B cell (primary cell): ENCODE measurements at regions not wholly inside any gene's neighbourhood (a gene's known extent, or its start where the extent isn't known, plus 50 kb on each side); places are given as distances from the start of the nearest gene placed in this dataset.

Source experiments
- ATAC-seq: fragments of 200-7000 bp; cut with Tn5 transposase; one replicate; pipeline ENCODE4 v1.10.0; 2021; ENCODE audit warnings: low read depth, mild to moderate bottlenecking, moderate number of reproducible peaks, moderate library complexity
- CTCF ChIA-PET: fragments of 350-600 bp; sonication (Branson Sonifier 250); formaldehyde crosslinking; loops from one replicate; lab custom pipeline; 2021; ENCODE audit warnings: antibody characterized with exemption, inconsistent platforms; lab: Charles Lee
- POLR2A ChIA-PET: fragments of 350-600 bp; sonication (Branson Sonifier 250); formaldehyde crosslinking; loops from one replicate; lab custom pipeline; 2021; ENCODE audit warnings: antibody characterized with exemption; lab: Charles Lee
- DNase-seq: peaks from one replicate; pipeline ENCODE4 v3.0.0; 2013
- H2AFZ ChIP-seq: 2 replicates; pipeline ENCODE4 v1.6.1; 2012; ENCODE audit warnings: mild to moderate bottlenecking, low read depth, low read length; ENCODE audit not compliant: insufficient read depth, poor library complexity, severe bottlenecking
- H3K27ac ChIP-seq, 2 donors: 1 replicate in 1 of 2; 2 replicates in 1 of 2; pipeline ENCODE4 v1.5.1; 2012 to 2013; ENCODE audit warnings: low read length in 2 of 2, mild to moderate bottlenecking in 2 of 2, moderate library complexity in 1 of 2
- H3K27me3 ChIP-seq, 4 experiments: fragments of 200-600 bp in 1 of 4; sonication (generic) in 1 of 4; replicated peaks in 1 of 4; 1 replicate in 2 of 4; 2 replicates in 2 of 4; pipeline versions ENCODE4 v1.6.1 to v1.7.0; 2013 to 2016; ENCODE audit warnings: low read length in 3 of 4, mild to moderate bottlenecking in 2 of 4, mixed read lengths in 1 of 4, moderate library complexity in 1 of 4; ENCODE audit not compliant: insufficient read depth in 4 of 4, control insufficient read depth in 3 of 4; ENCODE audit errors: control extremely low read depth in 1 of 4
- H3K36me3 ChIP-seq, 2 experiments: replicated peaks in 1 of 2; 1 replicate in 1 of 2; 2 replicates in 1 of 2; pipeline versions ENCODE4 v1.6.1 to v1.7.1; 2013; ENCODE audit warnings: low read length in 1 of 2; ENCODE audit not compliant: insufficient read depth in 2 of 2, control insufficient read depth in 1 of 2; ENCODE audit errors: control extremely low read depth in 1 of 2, extremely low read depth in 1 of 2
- H3K4me1 ChIP-seq, 2 donors: fragments of 200-600 bp in 1 of 2; sonication (generic) in 1 of 2; 1 replicate in 1 of 2; 2 replicates in 1 of 2; pipeline versions ENCODE4 v1.5.1 to v1.6.1; 2013 to 2017; ENCODE audit warnings: low read length in 2 of 2; ENCODE audit not compliant: control insufficient read depth in 2 of 2, insufficient read depth in 2 of 2
- H3K4me2 ChIP-seq: replicated peaks from 2 replicates; pipeline ENCODE3; 2012; ENCODE audit warnings: mild to moderate bottlenecking, low read depth, low read length; ENCODE audit not compliant: poor library complexity, severe bottlenecking
- H3K4me3 ChIP-seq, 5 experiments: fragments of 200-600 bp in 1 of 5; sonication (generic) in 1 of 5; 1 replicate in 3 of 5; 2 replicates in 2 of 5; pipeline versions ENCODE4 v1.5.1 to v1.7.0; 2011 to 2016; ENCODE audit warnings: low read length in 4 of 5, mild to moderate bottlenecking in 4 of 5, low read depth in 2 of 5, control low read depth in 1 of 5, moderate library complexity in 1 of 5; ENCODE audit not compliant: insufficient read depth in 1 of 5; ENCODE audit errors: control extremely low read depth in 1 of 5, extremely low read depth in 1 of 5
- H3K79me2 ChIP-seq: fragments of 200-600 bp; sonication (generic); one replicate; pipeline ENCODE4 v1.6.0; 2016; ENCODE audit warnings: low read length; ENCODE audit not compliant: control insufficient read depth, insufficient read depth
- H3K9ac ChIP-seq: fragments of 200-600 bp; sonication (generic); 2 replicates; pipeline ENCODE4 v1.6.1; 2017; ENCODE audit warnings: mild to moderate bottlenecking, low read length, moderate library complexity
- H3K9me3 ChIP-seq, 3 donors: one replicate each; pipeline versions ENCODE4 v1.6.1 to v1.7.1; 2013; ENCODE audit warnings: low read length in 2 of 3; ENCODE audit not compliant: control insufficient read depth in 2 of 3, insufficient read depth in 1 of 3; ENCODE audit errors: control extremely low read depth in 1 of 3
- H4K20me1 ChIP-seq: 2 replicates; pipeline ENCODE4 v1.6.0; 2012; ENCODE audit warnings: mild to moderate bottlenecking, low read length; ENCODE audit not compliant: insufficient read depth, control insufficient read depth, poor library complexity, severe bottlenecking
- H3K27ac Mint-ChIP-seq: one replicate; pipeline ENCODE4 v1.8.0; 2021; ENCODE audit warnings: mixed read lengths
- H3K27me3 Mint-ChIP-seq: one replicate; pipeline ENCODE4 v1.8.0; 2021; ENCODE audit warnings: mixed read lengths
- H3K4me1 Mint-ChIP-seq: one replicate; pipeline ENCODE4 v1.8.0; 2021; ENCODE audit warnings: mixed read lengths
- H3K4me3 Mint-ChIP-seq: one replicate; pipeline ENCODE4 v1.8.0; 2021; ENCODE audit warnings: mixed read lengths
- H3K9me3 Mint-ChIP-seq: one replicate; pipeline ENCODE4 v1.8.0; 2022; ENCODE audit warnings: mixed read lengths; ENCODE audit not compliant: insufficient read depth
- CTCF ChIP-seq: fragments of 200-600 bp; IDR thresholded peaks from one replicate; pipeline ENCODE4 v1.8.0; 2022; ENCODE audit warnings: antibody characterized with exemption, mild to moderate bottlenecking
- EZH2 ChIP-seq: IDR thresholded peaks from 2 replicates; pipeline ENCODE4 v1.6.1; 2012; ENCODE audit warnings: borderline replicate concordance, low read depth, mild to moderate bottlenecking, moderate library complexity, low read length; ENCODE audit not compliant: insufficient read depth, poor library complexity, severe bottlenecking
- WGBS: methylation state at CpG from one replicate; pipeline ENCODE4 v1.1.5; 2013; ENCODE audit warnings: missing lambda C conversion rate; ENCODE audit not compliant: insufficient coverage; 5-methylcytosine and 5-hydroxymethylcytosine counted together
- intact Hi-C: fragments of 100-400 bp; cut with micrococcal nuclease; formaldehyde crosslinking; loops from one replicate; pipeline ENCODE4 v1.10.0; 2022

GRCh38 chr18:2032036-2032435, 539.3 kb downstream of the METTL4 start:
- Mint-ChIP-seq H3K4me3 (no peak overlapping the region), H3K27ac (no peak overlapping the region), H3K9me3 (no peaks in the 10 kb centered on the region), H3K27me3 (no peaks in the 10 kb centered on the region), H3K4me1 (no peaks in the 10 kb centered on the region)
- H3K4me1 ChIP-seq = no peaks in the 10 kb centered on the region
- H3K36me3 ChIP-seq = no peaks in the 10 kb centered on the region
- no peaks in the 10 kb centered on the region for H4K20me1 ChIP-seq
- no peak overlapping the region for H3K9ac ChIP-seq
- H3K9me3 ChIP-seq = no peaks in the 10 kb centered on the region
- intact Hi-C loops = no loop called here
- POLR2A ChIA-PET = no interaction called here
- H3K4me3 ChIP-seq = no peak overlapping the region
- no peaks in the 10 kb centered on the region for H3K27me3 ChIP-seq
- H3K4me2 ChIP-seq = no peak overlapping the region
- no peak overlapping the region for H3K27ac ChIP-seq
- TF ChIP-seq EZH2 (no peak), CTCF (no peak)
- DNase-seq = no peak
- no peaks in the 10 kb centered on the region for H3K79me2 ChIP-seq
- no peak for ATAC-seq
- CTCF ChIA-PET = no interaction called here
- no peak overlapping the region for H2AFZ ChIP-seq

GRCh38 chr18:2035056-2035455, 536.2 kb downstream of the METTL4 start:
- Histone ChIP-seq H3K27me3 (no peaks in the 10 kb centered on the region), H3K4me1 (no peaks in the 10 kb centered on the region), H3K36me3 (no peaks in the 10 kb centered on the region), H3K27ac (no peak overlapping the region), H2AFZ (no peak overlapping the region), H3K9ac (no peak overlapping the region), H4K20me1 (no peaks in the 10 kb centered on the region), H3K9me3 (no peaks in the 10 kb centered on the region), H3K79me2 (no peaks in the 10 kb centered on the region), H3K4me2 (no peak overlapping the region), H3K4me3 (no peak overlapping the region)
- intact Hi-C loops = no loop called here
- TF ChIP-seq CTCF = no peak
- no peak for TF ChIP-seq EZH2
- no peak for DNase-seq
- ChIA-PET POLR2A (no interaction called here), CTCF (no interaction called here)
- no peaks in the 10 kb centered on the region for H3K27me3 Mint-ChIP-seq
- ATAC-seq = no peak
- no peak overlapping the region for H3K27ac Mint-ChIP-seq
- 98% methylated on average over 5 of the region's 7 CpGs for WGBS
- no peaks in the 10 kb centered on the region for H3K9me3 Mint-ChIP-seq
- H3K4me3 Mint-ChIP-seq = no peak overlapping the region
- no peaks in the 10 kb centered on the region for H3K4me1 Mint-ChIP-seq
